ENCODE measurements at regions not wholly inside any gene's neighbourhood (a gene's known extent, or its start where the extent isn't known, plus 50 kb on each side); places are given as distances from the start of the nearest gene placed in this dataset.

GRCh38 chr4:71113294-71113693 is 119.8 kb downstream of the DCK start:
- Histone ChIP-seq H3K36me3 (ENCODE audit: insufficient read depth, insufficient read length, low read length) (no peaks in the 10 kb centered on the region), H3K9me3 (ENCODE audit: insufficient read depth, low read length) (no peaks in the 10 kb centered on the region), H3K27me3 (ENCODE audit: insufficient read depth, insufficient read length) (no peaks in the 10 kb centered on the region), H3K4me1 (ENCODE audit: insufficient read depth, insufficient read length) (no peaks in the 10 kb centered on the region), H3K4me3 (ENCODE audit: insufficient read length, low read depth) (no peak overlapping the region), H3K9ac (ENCODE audit: insufficient read length, low read depth) (no peak overlapping the region)
- TF ChIP-seq SUZ12 (IDR thresholded peaks at IDR 0.05; ENCODE audit: extremely low read depth, insufficient read depth, insufficient read length) (no peak), YY1 (IDR thresholded peaks at IDR 0.05; ENCODE audit: insufficient read depth, insufficient read length) (no peak), ZNF274 (IDR thresholded peaks at IDR 0.05; ENCODE audit: low read depth, low read length) (no peak)
- no peak for DNase-seq (ENCODE audit: low read depth, low spot score)

- no peaks in the 10 kb centered on the region for H3K4me1 ChIP-seq (ENCODE audit: insufficient read depth, insufficient read length)
- peaks cover 12% of the 10 kb centered on the region; the same call in 1 of the 2 replicates for H3K9me3 ChIP-seq (ENCODE audit: insufficient read depth, low read length)
- no peak overlapping the region for H3K4me3 ChIP-seq (ENCODE audit: insufficient read length, low read depth)
- DNase-seq (ENCODE audit: low read depth, low spot score): no peak
- no peak overlapping the region for H3K9ac ChIP-seq (ENCODE audit: insufficient read length, low read depth)
- H3K27me3 ChIP-seq (ENCODE audit: insufficient read depth, insufficient read length): no peaks in the 10 kb centered on the region
- no peaks in the 10 kb centered on the region for H3K36me3 ChIP-seq (ENCODE audit: insufficient read depth, insufficient read length, low read length)
- TF ChIP-seq YY1 (IDR thresholded peaks at IDR 0.05; ENCODE audit: insufficient read depth, insufficient read length) (no peak), ZNF274 (IDR thresholded peaks at IDR 0.05; ENCODE audit: low read depth, low read length) (no peak), SUZ12 (IDR thresholded peaks at IDR 0.05; ENCODE audit: extremely low read depth, insufficient read depth, insufficient read length) (no peak)
Measured at GRCh38 chr4:71120831-71121524, 127.5 kb downstream of the DCK start.

GRCh38 chr4:71123951-71124350 is 130.5 kb downstream of the DCK start:
- no peak for TF ChIP-seq YY1 (IDR thresholded peaks at IDR 0.05; ENCODE audit: insufficient read depth, insufficient read length)
- no peak for TF ChIP-seq SUZ12 (IDR thresholded peaks at IDR 0.05; ENCODE audit: extremely low read depth, insufficient read depth, insufficient read length)
- no peak for TF ChIP-seq ZNF274 (IDR thresholded peaks at IDR 0.05; ENCODE audit: low read depth, low read length)
- no peak for DNase-seq (ENCODE audit: low read depth, low spot score)
- Histone ChIP-seq H3K36me3 (ENCODE audit: insufficient read depth, insufficient read length, low read length) (no peaks in the 10 kb centered on the region), H3K9ac (ENCODE audit: insufficient read length, low read depth) (no peak overlapping the region), H3K27me3 (ENCODE audit: insufficient read depth, insufficient read length) (no peaks in the 10 kb centered on the region), H3K4me3 (ENCODE audit: insufficient read length, low read depth) (no peak overlapping the region), H3K9me3 (ENCODE audit: insufficient read depth, low read length) (peaks cover 12% of the 10 kb centered on the region; the same call in 1 of the 2 replicates), H3K4me1 (ENCODE audit: insufficient read depth, insufficient read length) (no peaks in the 10 kb centered on the region)

GRCh38 chr4:71125137-71125536 is 131.7 kb downstream of the DCK start:
- Histone ChIP-seq H3K4me3 (ENCODE audit: insufficient read length, low read depth) (no peak overlapping the region), H3K27me3 (ENCODE audit: insufficient read depth, insufficient read length) (no peaks in the 10 kb centered on the region), H3K9me3 (ENCODE audit: insufficient read depth, low read length) (peaks cover 10% of the 10 kb centered on the region; the same call in 1 of the 2 replicates), H3K9ac (ENCODE audit: insufficient read length, low read depth) (no peak overlapping the region), H3K4me1 (ENCODE audit: insufficient read depth, insufficient read length) (no peaks in the 10 kb centered on the region), H3K36me3 (ENCODE audit: insufficient read depth, insufficient read length, low read length) (no peaks in the 10 kb centered on the region)
- no peak for TF ChIP-seq YY1 (IDR thresholded peaks at IDR 0.05; ENCODE audit: insufficient read depth, insufficient read length)
- no peak for TF ChIP-seq ZNF274 (IDR thresholded peaks at IDR 0.05; ENCODE audit: low read depth, low read length)
- TF ChIP-seq SUZ12 (IDR thresholded peaks at IDR 0.05; ENCODE audit: extremely low read depth, insufficient read depth, insufficient read length): no peak
- no peak for DNase-seq (ENCODE audit: low read depth, low spot score)

- no peaks in the 10 kb centered on the region for H3K27me3 ChIP-seq (ENCODE audit: insufficient read depth, insufficient read length)
- no peak overlapping the region for H3K4me3 ChIP-seq (ENCODE audit: insufficient read length, low read depth)
- H3K4me1 ChIP-seq (ENCODE audit: insufficient read depth, insufficient read length): no peaks in the 10 kb centered on the region
- no peak overlapping the region for H3K9ac ChIP-seq (ENCODE audit: insufficient read length, low read depth)
- TF ChIP-seq YY1 (IDR thresholded peaks at IDR 0.05; ENCODE audit: insufficient read depth, insufficient read length) (no peak), SUZ12 (IDR thresholded peaks at IDR 0.05; ENCODE audit: extremely low read depth, insufficient read depth, insufficient read length) (no peak), ZNF274 (IDR thresholded peaks at IDR 0.05; ENCODE audit: low read depth, low read length) (no peak)
- H3K9me3 ChIP-seq (ENCODE audit: insufficient read depth, low read length): no peaks in the 10 kb centered on the region
- no peak for DNase-seq (ENCODE audit: low read depth, low spot score)
- H3K36me3 ChIP-seq (ENCODE audit: insufficient read depth, insufficient read length, low read length): no peaks in the 10 kb centered on the region
Measured at GRCh38 chr4:71126719-71127118, 133.3 kb downstream of the DCK start.

- H3K27me3 ChIP-seq (ENCODE audit: insufficient read depth, insufficient read length): no peaks in the 10 kb centered on the region
- no peaks in the 10 kb centered on the region for H3K9me3 ChIP-seq (ENCODE audit: insufficient read depth, low read length)
- DNase-seq (ENCODE audit: low read depth, low spot score): no peak
- TF ChIP-seq ZNF274 (IDR thresholded peaks at IDR 0.05; ENCODE audit: low read depth, low read length) (no peak), SUZ12 (IDR thresholded peaks at IDR 0.05; ENCODE audit: extremely low read depth, insufficient read depth, insufficient read length) (no peak), YY1 (IDR thresholded peaks at IDR 0.05; ENCODE audit: insufficient read depth, insufficient read length) (no peak)
- no peaks in the 10 kb centered on the region for H3K36me3 ChIP-seq (ENCODE audit: insufficient read depth, insufficient read length, low read length)
- no peaks in the 10 kb centered on the region for H3K4me1 ChIP-seq (ENCODE audit: insufficient read depth, insufficient read length)
- no peak overlapping the region for H3K4me3 ChIP-seq (ENCODE audit: insufficient read length, low read depth)
- no peak overlapping the region for H3K9ac ChIP-seq (ENCODE audit: insufficient read length, low read depth)
Measured at GRCh38 chr4:71130827-71131603, 137.6 kb downstream of the DCK start.

GRCh38 chr4:71132486-71132885 is 139.0 kb downstream of the DCK start:
- no peak for TF ChIP-seq SUZ12 (IDR thresholded peaks at IDR 0.05; ENCODE audit: extremely low read depth, insufficient read depth, insufficient read length)
- TF ChIP-seq ZNF274 (IDR thresholded peaks at IDR 0.05; ENCODE audit: low read depth, low read length): no peak
- TF ChIP-seq YY1 (IDR thresholded peaks at IDR 0.05; ENCODE audit: insufficient read depth, insufficient read length): no peak
- Histone ChIP-seq H3K4me1 (ENCODE audit: insufficient read depth, insufficient read length) (no peaks in the 10 kb centered on the region), H3K4me3 (ENCODE audit: insufficient read length, low read depth) (no peak overlapping the region), H3K27me3 (ENCODE audit: insufficient read depth, insufficient read length) (no peaks in the 10 kb centered on the region), H3K9ac (ENCODE audit: insufficient read length, low read depth) (no peak overlapping the region), H3K36me3 (ENCODE audit: insufficient read depth, insufficient read length, low read length) (no peaks in the 10 kb centered on the region), H3K9me3 (ENCODE audit: insufficient read depth, low read length) (no peaks in the 10 kb centered on the region)
- DNase-seq (ENCODE audit: low read depth, low spot score): no peak

Measured in NT2/D1 (cell line).